ENCODE measurements at regions not wholly inside any gene's neighbourhood (a gene's known extent, or its start where the extent isn't known, plus 50 kb on each side); places are given as distances from the start of the nearest gene placed in this dataset.
"Not testable (repeated sequence)": the region's sequence is repeated elsewhere in the genome, so short reads cannot be mapped to it uniquely, and the experiment has no call there.

DNA sequence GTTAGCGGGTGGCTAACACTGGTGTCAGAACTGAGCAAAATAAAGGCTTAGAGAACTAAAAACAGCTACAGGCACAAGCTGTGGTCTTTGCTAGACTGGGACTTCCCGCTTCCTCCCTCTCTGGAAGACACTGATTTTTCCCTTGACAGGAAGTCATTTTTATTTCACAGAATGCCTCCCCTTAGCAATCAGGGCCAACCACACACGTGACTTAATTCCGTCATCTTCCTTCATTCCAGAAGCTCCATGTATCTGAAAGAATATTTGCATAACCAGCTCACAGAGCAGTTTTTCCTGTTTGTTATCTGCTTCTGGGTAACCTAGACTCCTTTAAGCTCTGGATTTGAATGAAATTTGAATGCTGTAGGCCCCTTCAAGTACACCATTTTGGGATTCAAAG is 327.5 kb upstream of the FRG1 start:
- H3K4me2 ChIP-seq (ENCODE audit: low read depth, low read length) = no peak overlapping the region
- H3F3A ChIP-seq (ENCODE audit: insufficient read depth, low read length) = no peaks in the 10 kb centered on the region
- no peaks in the 10 kb centered on the region for H3K79me2 ChIP-seq (ENCODE audit: low read length)
- no peaks in the 10 kb centered on the region for H3K27me3 ChIP-seq (replicated peaks; ENCODE audit: insufficient read depth, low read length)
- H3K36me3 ChIP-seq (replicated peaks; ENCODE audit: insufficient read depth, low read length) = no peaks in the 10 kb centered on the region
- H4K20me1 ChIP-seq (ENCODE audit: insufficient read depth, low read length) = no peaks in the 10 kb centered on the region
- no peak overlapping the region for H3K4me3 ChIP-seq (ENCODE audit: low read length)
- no peaks in the 10 kb centered on the region for H3K9me2 ChIP-seq (replicated peaks; ENCODE audit: insufficient read depth, low read length)
- no peak overlapping the region for H3K9ac ChIP-seq (ENCODE audit: low read length)
- no peak overlapping the region for H3K27ac ChIP-seq (ENCODE audit: low read length)
- no peaks in the 10 kb centered on the region for H3K9me3 ChIP-seq (replicated peaks; ENCODE audit: insufficient read depth, low read length)
- DNase-seq = no peak
- H2AFZ ChIP-seq (ENCODE audit: low read length) = no peak overlapping the region
- TF ChIP-seq, protein P1, sequence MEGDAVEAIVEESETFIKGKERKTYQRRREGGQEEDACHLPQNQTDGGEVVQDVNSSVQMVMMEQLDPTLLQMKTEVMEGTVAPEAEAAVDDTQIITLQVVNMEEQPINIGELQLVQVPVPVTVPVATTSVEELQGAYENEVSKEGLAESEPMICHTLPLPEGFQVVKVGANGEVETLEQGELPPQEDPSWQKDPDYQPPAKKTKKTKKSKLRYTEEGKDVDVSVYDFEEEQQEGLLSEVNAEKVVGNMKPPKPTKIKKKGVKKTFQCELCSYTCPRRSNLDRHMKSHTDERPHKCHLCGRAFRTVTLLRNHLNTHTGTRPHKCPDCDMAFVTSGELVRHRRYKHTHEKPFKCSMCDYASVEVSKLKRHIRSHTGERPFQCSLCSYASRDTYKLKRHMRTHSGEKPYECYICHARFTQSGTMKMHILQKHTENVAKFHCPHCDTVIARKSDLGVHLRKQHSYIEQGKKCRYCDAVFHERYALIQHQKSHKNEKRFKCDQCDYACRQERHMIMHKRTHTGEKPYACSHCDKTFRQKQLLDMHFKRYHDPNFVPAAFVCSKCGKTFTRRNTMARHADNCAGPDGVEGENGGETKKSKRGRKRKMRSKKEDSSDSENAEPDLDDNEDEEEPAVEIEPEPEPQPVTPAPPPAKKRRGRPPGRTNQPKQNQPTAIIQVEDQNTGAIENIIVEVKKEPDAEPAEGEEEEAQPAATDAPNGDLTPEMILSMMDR (IDR thresholded peaks at IDR 0.05; ENCODE audit: low read length) = no peak
- TF ChIP-seq EZH2phosphoT487 (IDR thresholded peaks at IDR 0.05; ENCODE audit: low read length) (no peak), EZH2 (optimal IDR thresholded peaks at IDR 0.05; ENCODE audit: low read depth, low read length) (no peak)
- no peaks in the 10 kb centered on the region for H3K4me1 ChIP-seq (ENCODE audit: low read length)

DNA sequence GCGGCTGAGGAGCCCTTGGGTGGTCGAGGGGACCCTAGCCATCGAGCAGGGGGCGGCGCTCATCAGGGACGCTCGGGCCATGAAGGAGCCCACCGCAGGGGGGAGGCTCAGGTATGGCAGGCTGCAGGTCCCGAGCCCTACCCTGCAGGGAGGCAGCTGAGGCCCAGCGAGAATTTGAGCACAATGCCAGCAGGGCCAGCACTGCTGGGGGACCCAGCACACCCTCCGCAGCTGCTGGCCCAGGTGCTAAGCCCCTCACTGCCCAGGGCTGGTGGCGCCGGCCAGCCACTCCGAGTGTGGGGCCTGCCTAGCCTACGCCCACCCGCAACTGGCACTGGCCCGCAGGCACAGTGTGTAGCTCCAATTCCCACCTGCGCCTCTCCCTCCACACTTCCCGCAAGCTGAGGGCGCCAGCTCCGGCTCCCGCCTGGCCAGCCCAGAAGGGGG is 325.4 kb upstream of the FRG1 start:
- no peak for DNase-seq
- Histone ChIP-seq H3K4me1 (ENCODE audit: low read length) (no peaks in the 10 kb centered on the region), H4K20me1 (ENCODE audit: insufficient read depth, low read length) (no peaks in the 10 kb centered on the region), H3K9me3 (replicated peaks; ENCODE audit: insufficient read depth, low read length) (no peaks in the 10 kb centered on the region), H3K4me2 (ENCODE audit: low read depth, low read length) (no peak overlapping the region), H3F3A (ENCODE audit: insufficient read depth, low read length) (no peaks in the 10 kb centered on the region), H3K27me3 (replicated peaks; ENCODE audit: insufficient read depth, low read length) (no peaks in the 10 kb centered on the region), H3K4me3 (ENCODE audit: low read length) (no peak overlapping the region), H3K9me2 (replicated peaks; ENCODE audit: insufficient read depth, low read length) (no peaks in the 10 kb centered on the region), H3K36me3 (replicated peaks; ENCODE audit: insufficient read depth, low read length) (no peaks in the 10 kb centered on the region), H3K27ac (ENCODE audit: low read length) (no peak overlapping the region), H2AFZ (ENCODE audit: low read length) (no peak overlapping the region), H3K9ac (ENCODE audit: low read length) (no peak overlapping the region), H3K79me2 (ENCODE audit: low read length) (no peaks in the 10 kb centered on the region)
- TF ChIP-seq EZH2 (optimal IDR thresholded peaks at IDR 0.05; ENCODE audit: low read depth, low read length) (no peak), EZH2phosphoT487 (IDR thresholded peaks at IDR 0.05; ENCODE audit: low read length) (no peak)
- TF ChIP-seq, protein P1 (IDR thresholded peaks at IDR 0.05; ENCODE audit: low read length) = no peak

DNA sequence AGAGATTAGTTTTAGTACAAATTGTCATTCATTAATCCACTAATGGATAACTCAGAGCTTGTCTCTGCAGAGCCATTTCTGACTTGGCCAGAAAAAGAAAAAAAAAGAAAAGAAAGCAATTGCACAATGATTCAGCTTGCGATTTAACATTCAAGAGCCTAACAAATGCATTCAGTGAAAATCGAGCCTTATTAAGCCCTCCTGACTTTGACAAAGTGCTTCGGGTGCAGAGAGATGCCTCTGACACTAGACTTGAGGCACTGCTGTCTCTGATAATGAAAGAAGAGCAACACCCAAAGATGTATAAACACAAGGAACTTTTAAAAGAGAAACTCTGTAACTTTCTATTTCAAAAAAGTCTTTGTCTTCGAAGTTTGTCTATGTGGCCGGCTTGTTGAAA is 322.9 kb upstream of the FRG1 start:
- H4K20me1 ChIP-seq (ENCODE audit: insufficient read depth, low read length); H3K9me3 ChIP-seq (replicated peaks; ENCODE audit: insufficient read depth, low read length); H3K27ac ChIP-seq (ENCODE audit: low read length); H3F3A ChIP-seq (ENCODE audit: insufficient read depth, low read length); H3K4me3 ChIP-seq (ENCODE audit: low read length); DNase-seq; H2AFZ ChIP-seq (ENCODE audit: low read length); H3K79me2 ChIP-seq (ENCODE audit: low read length); H3K9me2 ChIP-seq (replicated peaks; ENCODE audit: insufficient read depth, low read length); H3K36me3 ChIP-seq (replicated peaks; ENCODE audit: insufficient read depth, low read length); H3K27me3 ChIP-seq (replicated peaks; ENCODE audit: insufficient read depth, low read length); H3K4me1 ChIP-seq (ENCODE audit: low read length); H3K9ac ChIP-seq (ENCODE audit: low read length); H3K4me2 ChIP-seq (ENCODE audit: low read depth, low read length): not testable (repeated sequence)

DNA sequence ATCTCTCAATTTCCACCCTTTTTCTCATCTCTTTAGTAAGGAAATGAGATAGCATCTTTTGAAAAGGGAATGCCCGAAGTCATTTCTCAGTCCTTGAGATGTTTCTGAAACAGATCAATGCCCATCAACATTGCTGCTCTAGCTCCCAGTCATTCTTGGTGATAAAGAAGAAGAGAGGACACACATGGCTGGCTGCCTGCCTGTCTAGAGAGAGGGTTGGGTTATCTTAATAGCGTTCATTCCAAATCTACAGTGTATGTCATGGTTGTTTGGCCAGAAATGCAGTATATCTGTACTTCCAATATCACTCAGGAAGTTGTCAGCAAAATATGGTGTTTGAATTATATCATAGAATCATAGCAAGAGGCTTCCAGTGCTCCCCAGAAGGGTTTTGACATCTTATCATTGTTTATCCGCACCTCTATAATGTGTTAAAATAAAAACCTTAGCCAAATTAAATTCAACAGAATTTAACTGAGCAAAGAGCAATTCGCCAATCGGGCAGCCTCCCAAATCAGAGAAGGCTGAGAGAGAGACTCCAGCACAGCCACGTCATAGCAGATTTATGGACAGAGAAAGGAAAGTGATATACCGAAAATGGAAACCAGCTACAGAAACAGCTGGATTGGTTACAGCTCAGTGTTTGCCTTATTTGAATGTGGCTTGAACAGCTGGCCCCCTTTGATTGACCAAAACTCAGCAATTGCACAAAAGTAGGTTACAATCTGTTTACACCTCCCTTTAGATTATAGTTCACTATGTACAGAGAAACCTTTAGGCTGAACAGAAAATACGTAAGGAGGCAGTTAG is 321.0 kb upstream of the FRG1 start:
- peak; percentile 38 for DNase-seq
- not testable (repeated sequence) for H3K9me2 ChIP-seq (replicated peaks; ENCODE audit: insufficient read depth, low read length)

DNA sequence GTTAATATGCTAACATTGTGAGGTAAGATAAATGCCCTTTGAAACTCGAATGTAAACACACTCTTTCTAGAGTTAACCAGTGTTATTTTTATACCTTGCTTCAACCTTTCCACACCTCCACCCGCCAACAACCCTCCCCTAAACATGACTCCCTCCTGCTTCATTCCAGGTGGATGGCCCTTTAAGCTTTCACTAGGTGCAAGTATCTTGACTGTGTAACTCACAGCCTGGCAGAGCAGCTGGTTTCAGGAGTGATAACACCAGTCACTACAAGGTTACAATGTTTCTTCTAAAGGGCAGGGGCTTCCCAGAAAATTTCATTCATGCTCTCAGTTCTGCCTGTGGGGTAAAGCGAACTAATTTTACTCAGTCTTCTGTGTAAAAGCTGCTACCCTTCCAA is 318.1 kb upstream of the FRG1 start:
- not testable (repeated sequence) for H3K9me2 ChIP-seq (replicated peaks; ENCODE audit: insufficient read depth, low read length); H3K9ac ChIP-seq (ENCODE audit: low read length); H4K20me1 ChIP-seq (ENCODE audit: insufficient read depth, low read length); H3K9me3 ChIP-seq (replicated peaks; ENCODE audit: insufficient read depth, low read length); H3K27me3 ChIP-seq (replicated peaks; ENCODE audit: insufficient read depth, low read length); H3K79me2 ChIP-seq (ENCODE audit: low read length); H3K27ac ChIP-seq (ENCODE audit: low read length); H3K4me3 ChIP-seq (ENCODE audit: low read length); H3F3A ChIP-seq (ENCODE audit: insufficient read depth, low read length); H3K4me1 ChIP-seq (ENCODE audit: low read length); H3K36me3 ChIP-seq (replicated peaks; ENCODE audit: insufficient read depth, low read length); H2AFZ ChIP-seq (ENCODE audit: low read length); H3K4me2 ChIP-seq (ENCODE audit: low read depth, low read length)
- peak; percentile 38 for DNase-seq

More for the DNA sequence above, 321.0 kb upstream of the FRG1 start:
- not testable (repeated sequence) for H3K9ac ChIP-seq (ENCODE audit: low read length); H3K27me3 ChIP-seq (replicated peaks; ENCODE audit: insufficient read depth, low read length); H3K9me3 ChIP-seq (replicated peaks; ENCODE audit: insufficient read depth, low read length); H3F3A ChIP-seq (ENCODE audit: insufficient read depth, low read length); H3K4me3 ChIP-seq (ENCODE audit: low read length); H3K79me2 ChIP-seq (ENCODE audit: low read length); H3K4me1 ChIP-seq (ENCODE audit: low read length); H4K20me1 ChIP-seq (ENCODE audit: insufficient read depth, low read length); H3K36me3 ChIP-seq (replicated peaks; ENCODE audit: insufficient read depth, low read length); H2AFZ ChIP-seq (ENCODE audit: low read length); H3K4me2 ChIP-seq (ENCODE audit: low read depth, low read length); H3K27ac ChIP-seq (ENCODE audit: low read length)

DNA sequence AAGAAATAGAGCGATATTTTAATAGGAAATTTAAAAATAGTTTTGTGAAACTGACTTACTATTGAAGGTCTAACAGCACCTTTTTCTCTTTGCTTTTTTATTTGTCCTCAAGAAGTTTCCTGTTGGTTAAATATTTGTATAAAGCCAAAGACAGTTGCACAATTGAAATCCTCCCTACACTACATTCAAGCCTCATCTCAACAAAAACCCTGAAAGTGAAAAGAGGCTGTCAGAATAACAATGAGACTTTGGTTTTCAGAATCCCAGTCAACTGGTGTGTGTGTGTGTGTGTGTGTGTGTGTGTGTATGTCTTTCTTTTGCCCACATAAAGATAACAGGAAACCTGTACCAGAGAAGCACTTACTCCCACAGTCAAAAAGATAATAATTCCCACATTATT is 313.6 kb upstream of the FRG1 start:
- not testable (repeated sequence) for H3K4me2 ChIP-seq (ENCODE audit: low read depth, low read length); H3K36me3 ChIP-seq (replicated peaks; ENCODE audit: insufficient read depth, low read length); DNase-seq; H3F3A ChIP-seq (ENCODE audit: insufficient read depth, low read length); H3K27me3 ChIP-seq (replicated peaks; ENCODE audit: insufficient read depth, low read length); H3K4me3 ChIP-seq (ENCODE audit: low read length); H3K79me2 ChIP-seq (ENCODE audit: low read length); H3K9me2 ChIP-seq (replicated peaks; ENCODE audit: insufficient read depth, low read length); H2AFZ ChIP-seq (ENCODE audit: low read length); H3K27ac ChIP-seq (ENCODE audit: low read length); H4K20me1 ChIP-seq (ENCODE audit: insufficient read depth, low read length); H3K4me1 ChIP-seq (ENCODE audit: low read length); H3K9me3 ChIP-seq (replicated peaks; ENCODE audit: insufficient read depth, low read length); H3K9ac ChIP-seq (ENCODE audit: low read length)
